ENCODE measurements at regions not wholly inside any gene's neighbourhood (a gene's known extent, or its start where the extent isn't known, plus 50 kb on each side); places are given as distances from the start of the nearest gene placed in this dataset.

- TF ChIP-seq EGR1 (IDR thresholded peaks at IDR 0.05) (no peak), TEAD4 (IDR thresholded peaks at IDR 0.05) (no peak), MAX (IDR thresholded peaks at IDR 0.05) (no peak), REST (IDR thresholded peaks at IDR 0.05; ENCODE audit: low read depth) (no peak), ZBTB7A (IDR thresholded peaks at IDR 0.05; ENCODE audit: low read depth) (no peak), TCF12 (IDR thresholded peaks at IDR 0.05; ENCODE audit: low read depth) (no peak), EP300 (IDR thresholded peaks at IDR 0.05; ENCODE audit: borderline replicate concordance) (no peak), RAD21 (IDR thresholded peaks at IDR 0.05; ENCODE audit: low read depth) (no peak), USF1 (IDR thresholded peaks at IDR 0.05) (no peak), YY1 (IDR thresholded peaks at IDR 0.05; ENCODE audit: low read depth) (no peak), CREB1 (IDR thresholded peaks at IDR 0.05; ENCODE audit: low read depth) (no peak), FOXM1 (IDR thresholded peaks at IDR 0.05; ENCODE audit: borderline replicate concordance, low read depth) (no peak)
Measured at GRCh38 chr20:54860716-54861115, 385.3 kb downstream of the DOK5 start.

GRCh38 chr20:54856202-54856601 is 380.8 kb downstream of the DOK5 start:
- no peak for TF ChIP-seq YY1 (IDR thresholded peaks at IDR 0.05; ENCODE audit: low read depth)
- TF ChIP-seq FOXM1 (IDR thresholded peaks at IDR 0.05; ENCODE audit: borderline replicate concordance, low read depth): no peak
- TF ChIP-seq CREB1 (IDR thresholded peaks at IDR 0.05; ENCODE audit: low read depth): no peak
- no peak for TF ChIP-seq CEBPB (IDR thresholded peaks at IDR 0.05)
- TF ChIP-seq MAX (IDR thresholded peaks at IDR 0.05): no peak
- no peak for TF ChIP-seq REST (IDR thresholded peaks at IDR 0.05; ENCODE audit: low read depth)
- no peak for TF ChIP-seq TCF12 (IDR thresholded peaks at IDR 0.05; ENCODE audit: low read depth)
- TF ChIP-seq EP300 (IDR thresholded peaks at IDR 0.05; ENCODE audit: borderline replicate concordance): no peak
- no peak for TF ChIP-seq TAF1 (IDR thresholded peaks at IDR 0.05; ENCODE audit: low read depth)
- TF ChIP-seq RAD21 (IDR thresholded peaks at IDR 0.05; ENCODE audit: low read depth): no peak
- no peak for TF ChIP-seq USF1 (IDR thresholded peaks at IDR 0.05)
- TF ChIP-seq ZBTB7A (IDR thresholded peaks at IDR 0.05; ENCODE audit: low read depth): no peak
- no peak for TF ChIP-seq NFIC (IDR thresholded peaks at IDR 0.05)
- no peak for TF ChIP-seq EGR1 (IDR thresholded peaks at IDR 0.05)
- TF ChIP-seq TEAD4 (IDR thresholded peaks at IDR 0.05): no peak

DNA sequence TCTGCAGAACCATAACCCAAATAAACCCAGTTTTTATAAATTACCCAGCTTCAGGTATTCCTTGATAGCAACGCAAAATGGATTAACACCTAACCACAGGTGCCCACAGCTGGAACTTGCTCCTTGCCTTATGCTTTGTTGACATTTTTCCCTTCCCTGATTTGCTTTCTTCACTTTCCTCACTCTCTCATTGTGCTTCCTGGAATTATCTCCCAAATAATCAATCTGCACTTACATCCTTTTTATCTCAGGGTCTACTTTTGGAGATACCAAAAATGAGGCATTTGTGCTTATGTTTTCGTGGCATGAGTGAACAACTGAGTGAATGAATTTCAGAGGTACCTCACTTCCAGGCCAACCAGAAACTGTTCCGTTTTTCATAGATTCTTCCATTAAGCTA is 374.3 kb downstream of the DOK5 start:
- TF ChIP-seq FOXM1 (IDR thresholded peaks at IDR 0.05; ENCODE audit: borderline replicate concordance, low read depth): no peak
- TF ChIP-seq MAX (IDR thresholded peaks at IDR 0.05): no peak
- TF ChIP-seq CEBPB (IDR thresholded peaks at IDR 0.05): no peak
- TF ChIP-seq CREB1 (IDR thresholded peaks at IDR 0.05; ENCODE audit: low read depth): no peak
- no peak for TF ChIP-seq TAF1 (IDR thresholded peaks at IDR 0.05; ENCODE audit: low read depth)
- TF ChIP-seq YY1 (IDR thresholded peaks at IDR 0.05; ENCODE audit: low read depth): no peak
- TF ChIP-seq NFIC (IDR thresholded peaks at IDR 0.05): no peak
- TF ChIP-seq RAD21 (IDR thresholded peaks at IDR 0.05; ENCODE audit: low read depth): no peak
- no peak for TF ChIP-seq EP300 (IDR thresholded peaks at IDR 0.05; ENCODE audit: borderline replicate concordance)

DNA sequence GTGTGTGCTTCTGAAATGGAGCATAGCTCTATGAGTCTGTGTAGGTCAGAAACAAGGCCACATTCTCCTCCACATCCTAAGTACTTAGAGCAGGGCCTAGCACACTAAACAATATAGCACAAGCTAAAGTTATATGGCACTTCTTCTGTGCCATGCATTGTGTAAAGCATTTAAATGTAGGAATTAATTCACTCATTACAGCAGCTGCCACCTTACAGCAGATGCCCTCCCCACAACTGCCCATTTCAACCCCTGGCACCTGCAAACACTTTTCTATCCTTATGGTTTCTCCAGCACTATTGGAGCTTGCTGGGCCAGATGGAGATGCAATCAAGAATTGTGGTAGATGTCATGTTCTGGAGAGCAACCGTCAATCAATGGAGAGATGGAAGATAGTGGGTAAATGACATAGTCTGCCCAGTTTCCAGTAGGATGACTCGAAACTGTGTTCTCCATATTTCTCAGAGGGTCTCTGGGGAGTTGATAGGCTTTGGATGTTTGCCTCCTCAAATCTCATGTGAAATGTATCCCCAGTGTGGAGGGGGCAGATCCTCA is 373.7 kb downstream of the DOK5 start:
- no peak for TF ChIP-seq NFIC (IDR thresholded peaks at IDR 0.05)
- no peak for TF ChIP-seq FOXM1 (IDR thresholded peaks at IDR 0.05; ENCODE audit: borderline replicate concordance, low read depth)
- TF ChIP-seq EP300 (IDR thresholded peaks at IDR 0.05; ENCODE audit: borderline replicate concordance): no peak
- TF ChIP-seq TCF12 (IDR thresholded peaks at IDR 0.05; ENCODE audit: low read depth): no peak
- TF ChIP-seq RAD21 (IDR thresholded peaks at IDR 0.05; ENCODE audit: low read depth): no peak
- no peak for TF ChIP-seq TAF1 (IDR thresholded peaks at IDR 0.05; ENCODE audit: low read depth)
- no peak for TF ChIP-seq YY1 (IDR thresholded peaks at IDR 0.05; ENCODE audit: low read depth)
- no peak for TF ChIP-seq ZBTB7A (IDR thresholded peaks at IDR 0.05; ENCODE audit: low read depth)
- no peak for TF ChIP-seq CEBPB (IDR thresholded peaks at IDR 0.05)
- no peak for TF ChIP-seq USF1 (IDR thresholded peaks at IDR 0.05)
- TF ChIP-seq EGR1 (IDR thresholded peaks at IDR 0.05): no peak
- TF ChIP-seq CREB1 (IDR thresholded peaks at IDR 0.05; ENCODE audit: low read depth): no peak
- TF ChIP-seq MAX (IDR thresholded peaks at IDR 0.05): no peak
- TF ChIP-seq TEAD4 (IDR thresholded peaks at IDR 0.05): no peak
- no peak for TF ChIP-seq REST (IDR thresholded peaks at IDR 0.05; ENCODE audit: low read depth)
